ENCODE measurements at regions not wholly inside any gene's neighbourhood (a gene's known extent, or its start where the extent isn't known, plus 50 kb on each side); places are given as distances from the start of the nearest gene placed in this dataset.

DNA sequence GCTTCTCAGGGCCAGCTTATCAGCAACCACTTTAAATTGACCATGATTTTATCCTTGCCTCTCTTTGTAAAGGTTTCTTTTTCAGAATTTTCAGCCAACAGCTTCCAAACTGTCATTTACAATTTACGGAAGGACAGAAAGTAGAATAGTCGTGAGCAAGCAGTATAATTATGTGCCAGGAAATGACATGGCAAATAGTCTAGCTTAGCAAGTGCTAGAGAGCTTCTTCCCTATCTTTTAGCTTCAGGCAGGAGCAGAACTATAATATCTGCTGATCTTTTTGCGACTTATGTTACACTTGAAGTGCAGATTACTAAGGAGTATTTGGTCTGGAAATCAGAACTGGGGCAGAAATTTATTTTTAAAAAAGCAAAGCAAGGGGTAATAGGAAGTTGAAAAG, 123.0 kb upstream of the AP1S2 start:
- DNase-seq: peak; percentile 77

DNA sequence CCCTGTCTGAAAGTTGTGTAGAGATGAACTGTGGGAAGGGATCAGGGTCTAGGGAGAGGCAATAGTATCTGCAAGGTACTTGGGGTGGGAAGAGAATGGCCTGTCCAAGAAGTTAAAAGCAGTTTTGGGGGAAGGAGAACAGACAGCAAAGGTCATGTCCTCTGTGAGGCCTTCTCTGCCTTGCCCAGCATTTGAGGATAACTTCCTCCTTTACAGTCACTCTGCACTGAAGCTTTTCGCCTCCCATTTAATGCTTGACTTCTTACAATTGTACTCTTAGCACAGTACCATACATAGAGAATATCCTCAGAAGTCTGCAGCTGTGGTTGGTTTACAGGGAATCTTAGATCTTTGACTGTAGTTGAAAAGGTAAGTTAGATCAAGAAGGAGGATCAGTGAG, 121.8 kb upstream of the AP1S2 start:
- DNase-seq: peak; percentile 34

DNA sequence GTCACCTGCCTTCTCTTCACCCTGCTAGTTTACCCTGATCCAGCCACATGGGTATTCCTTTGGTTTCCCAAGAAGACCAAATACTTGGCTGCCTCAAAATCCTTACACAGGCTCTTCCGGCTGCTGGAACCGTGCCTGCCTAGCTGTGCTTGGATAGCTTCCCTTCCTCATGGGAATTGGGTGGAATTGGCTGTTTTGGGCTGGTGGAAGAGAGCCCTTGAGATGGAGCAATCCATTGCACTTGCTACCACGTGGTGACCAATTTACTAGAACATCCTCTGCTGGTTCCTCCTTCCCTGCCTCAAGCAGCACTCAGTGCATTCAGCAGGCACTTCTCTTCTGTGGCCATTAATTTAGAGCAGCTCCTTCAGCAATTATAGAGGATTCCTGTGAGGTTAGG, 119.3 kb upstream of the AP1S2 start:
- DNase-seq: no peak

DNA sequence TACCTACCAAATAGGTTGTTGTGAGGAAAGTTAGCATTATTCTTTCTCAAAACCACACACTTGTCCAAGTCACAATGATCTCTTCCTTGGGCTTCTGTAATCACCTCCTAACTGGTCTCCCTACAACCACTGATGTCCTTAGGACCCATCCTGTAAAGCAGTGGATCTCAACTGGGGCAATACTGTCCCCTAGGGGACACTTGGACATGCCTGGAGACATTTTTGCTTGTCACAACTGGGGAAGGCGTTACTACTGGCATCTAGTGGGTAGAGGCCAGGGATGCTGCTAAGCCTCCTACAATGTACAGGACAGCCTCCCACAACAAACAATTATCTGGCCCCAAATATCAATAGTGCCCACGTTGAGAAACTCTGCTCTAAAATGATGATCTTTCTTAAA, 118.7 kb upstream of the AP1S2 start:
- peak; percentile 79 for DNase-seq

DNA sequence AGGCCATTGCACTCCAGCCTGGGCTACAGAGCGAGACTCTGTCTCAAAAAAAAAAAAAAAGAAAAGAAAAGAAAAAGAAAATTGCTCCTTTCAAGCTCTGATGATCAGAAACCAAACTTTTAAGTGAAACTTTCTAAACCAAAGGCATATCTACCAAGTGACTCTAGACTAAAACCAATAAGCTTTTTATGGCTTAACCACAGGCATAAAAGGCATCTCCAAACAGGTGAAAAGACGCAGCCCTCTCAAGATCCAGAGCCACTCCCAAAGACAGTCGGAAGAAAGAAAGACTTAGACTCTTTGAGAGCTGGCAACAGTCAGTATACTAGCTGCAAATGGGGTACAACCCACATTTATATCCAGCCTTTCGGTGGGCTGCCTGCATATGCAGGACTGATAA, 117.1 kb upstream of the AP1S2 start:
- no peak for DNase-seq

DNA sequence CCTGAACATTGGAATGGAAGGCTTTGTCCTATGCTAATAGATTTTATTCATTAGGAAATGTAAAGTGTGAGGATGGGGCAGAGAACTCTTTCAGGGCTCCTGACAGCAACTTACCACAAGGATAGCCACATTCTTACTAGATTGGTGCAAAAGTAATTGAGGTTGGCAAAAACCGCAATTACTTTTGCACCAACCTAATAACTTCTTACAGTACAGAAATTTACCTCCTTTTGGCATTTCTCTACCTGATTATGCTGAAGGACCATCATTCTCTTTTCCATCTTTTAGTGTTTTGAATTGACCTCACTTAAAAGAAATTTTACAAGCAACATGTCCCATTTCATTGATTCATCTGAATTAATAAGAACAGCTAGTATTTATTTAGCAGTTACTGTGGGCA, 109.2 kb upstream of the AP1S2 start:
- no peak for DNase-seq

DNA sequence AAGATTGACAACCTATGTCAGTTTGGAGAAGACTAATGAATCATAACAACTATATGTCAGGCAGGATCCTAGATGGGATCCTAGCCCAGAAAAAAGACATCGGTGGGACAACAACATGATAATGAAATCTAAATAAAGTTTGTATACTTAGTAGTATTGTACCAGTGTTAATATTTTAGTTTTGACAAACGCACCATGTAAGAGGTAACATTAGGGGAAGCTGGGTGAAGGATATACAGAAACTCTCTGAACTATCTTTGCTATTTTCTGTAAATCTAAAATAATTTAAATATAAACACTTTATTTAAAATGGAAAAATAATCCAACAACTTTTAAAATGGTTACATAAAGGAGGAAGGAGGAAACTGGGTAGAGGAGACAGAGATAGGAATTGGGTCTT, 105.6 kb upstream of the AP1S2 start:
- DNase-seq: no peak

DNA sequence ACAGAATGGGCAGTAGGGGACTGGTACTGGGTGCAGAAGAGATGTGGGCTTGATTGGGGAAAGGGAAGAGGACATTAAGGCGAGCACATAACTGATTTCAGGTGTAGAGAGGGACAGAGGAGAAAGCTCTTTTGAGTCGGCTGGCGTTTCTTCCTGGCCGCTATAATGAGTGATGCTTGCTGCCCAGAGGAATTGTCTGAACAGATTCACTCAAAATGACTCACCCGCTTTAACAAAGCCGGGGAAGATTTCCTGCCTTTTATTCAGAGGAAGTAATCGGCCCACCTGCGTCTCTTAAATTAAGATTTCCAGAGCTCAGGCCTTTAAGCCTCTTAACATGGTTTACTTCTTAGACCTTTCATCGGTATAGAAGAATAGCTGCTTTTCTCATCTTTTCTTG, 102.1 kb upstream of the AP1S2 start:
- no peak for DNase-seq

DNA sequence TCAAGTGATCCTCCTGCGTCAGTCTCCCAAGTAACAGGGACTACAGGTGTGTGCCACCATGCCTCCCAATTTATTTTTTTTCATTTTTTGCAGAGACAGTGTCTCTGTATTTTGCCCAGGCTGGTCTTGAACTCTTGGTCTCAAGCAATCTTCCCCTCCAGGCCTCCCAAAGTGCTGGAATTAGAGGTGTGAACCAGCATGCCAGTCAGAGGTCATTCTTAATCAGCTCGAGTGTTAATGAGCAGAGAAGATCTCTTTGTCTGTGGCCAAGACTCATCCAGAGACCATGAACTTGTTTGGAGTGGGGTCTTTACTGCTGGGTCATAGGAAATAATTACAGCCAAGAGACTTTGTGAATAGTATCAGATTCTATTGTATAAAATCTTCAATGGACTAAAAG, 99.2 kb upstream of the AP1S2 start:
- DNase-seq: no peak

DNA sequence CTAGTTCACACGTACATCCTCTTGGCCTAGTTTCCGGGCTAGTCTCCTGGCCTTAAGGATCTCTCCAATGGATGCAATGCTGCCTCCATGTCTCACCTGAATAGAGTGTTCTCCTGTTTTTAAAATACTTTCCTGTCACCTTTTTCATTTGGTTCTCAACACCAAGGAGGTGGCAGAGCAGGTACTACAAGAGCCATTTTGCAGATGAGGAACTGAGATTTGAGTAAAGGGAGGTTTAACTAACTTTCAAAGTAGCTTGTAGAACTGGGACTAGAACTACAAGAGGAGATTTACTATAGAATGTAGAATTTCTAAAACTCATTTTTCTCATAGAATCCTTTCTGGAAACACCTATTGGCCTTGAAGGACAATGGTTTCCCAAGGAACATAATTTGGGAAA, 97.6 kb upstream of the AP1S2 start:
- DNase-seq: no peak

DNA sequence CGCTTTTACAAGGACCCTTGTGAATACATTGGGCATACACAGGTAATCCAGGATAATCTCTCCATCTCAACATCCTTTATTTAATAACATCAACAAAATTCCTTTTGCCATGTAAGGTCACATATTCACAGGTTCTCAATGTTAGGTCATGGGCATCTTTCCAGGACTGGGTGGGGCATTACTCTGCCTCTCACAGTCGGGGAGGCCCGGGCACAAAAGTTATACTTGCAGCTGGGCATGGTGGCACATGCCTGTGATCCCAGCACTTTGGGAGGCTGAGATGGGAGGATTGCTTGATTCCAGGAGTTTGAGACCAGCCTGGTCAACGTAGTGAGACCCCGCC, 93.7 kb upstream of the AP1S2 start:
- DNase-seq: no peak

DNA sequence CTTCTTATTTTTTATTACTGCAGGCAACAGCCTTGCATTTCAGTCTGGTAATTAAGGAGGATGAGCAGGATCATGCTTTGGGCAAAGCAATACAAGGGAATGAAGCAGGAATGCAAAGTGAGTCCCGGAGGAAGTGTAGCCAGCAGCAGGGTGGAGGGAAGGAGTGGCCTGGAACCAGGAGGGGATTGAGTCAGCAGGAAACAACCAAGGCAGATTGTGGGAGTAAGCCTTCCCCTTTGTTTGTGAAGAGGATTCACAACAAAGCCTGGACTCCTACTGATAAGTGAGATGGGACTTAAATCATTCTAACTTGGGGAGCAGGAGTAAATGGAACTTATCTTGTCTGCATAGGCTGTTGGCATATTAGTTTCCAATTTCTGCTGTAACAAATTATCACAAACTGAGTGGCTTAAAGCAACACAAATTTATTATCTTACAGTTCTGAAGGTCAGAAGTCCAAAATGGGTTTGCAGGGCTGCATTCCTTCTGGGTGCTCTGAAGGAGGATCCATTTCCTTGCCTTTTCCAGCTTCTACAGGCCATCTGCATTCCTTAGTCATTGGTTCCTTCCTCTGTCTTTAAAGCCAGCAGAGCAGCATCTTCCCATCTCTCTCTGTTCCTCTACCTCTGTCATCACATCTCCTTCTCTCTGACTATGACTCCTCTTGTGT, 93.2 kb upstream of the AP1S2 start:
- DNase-seq: peak; percentile 59

DNA sequence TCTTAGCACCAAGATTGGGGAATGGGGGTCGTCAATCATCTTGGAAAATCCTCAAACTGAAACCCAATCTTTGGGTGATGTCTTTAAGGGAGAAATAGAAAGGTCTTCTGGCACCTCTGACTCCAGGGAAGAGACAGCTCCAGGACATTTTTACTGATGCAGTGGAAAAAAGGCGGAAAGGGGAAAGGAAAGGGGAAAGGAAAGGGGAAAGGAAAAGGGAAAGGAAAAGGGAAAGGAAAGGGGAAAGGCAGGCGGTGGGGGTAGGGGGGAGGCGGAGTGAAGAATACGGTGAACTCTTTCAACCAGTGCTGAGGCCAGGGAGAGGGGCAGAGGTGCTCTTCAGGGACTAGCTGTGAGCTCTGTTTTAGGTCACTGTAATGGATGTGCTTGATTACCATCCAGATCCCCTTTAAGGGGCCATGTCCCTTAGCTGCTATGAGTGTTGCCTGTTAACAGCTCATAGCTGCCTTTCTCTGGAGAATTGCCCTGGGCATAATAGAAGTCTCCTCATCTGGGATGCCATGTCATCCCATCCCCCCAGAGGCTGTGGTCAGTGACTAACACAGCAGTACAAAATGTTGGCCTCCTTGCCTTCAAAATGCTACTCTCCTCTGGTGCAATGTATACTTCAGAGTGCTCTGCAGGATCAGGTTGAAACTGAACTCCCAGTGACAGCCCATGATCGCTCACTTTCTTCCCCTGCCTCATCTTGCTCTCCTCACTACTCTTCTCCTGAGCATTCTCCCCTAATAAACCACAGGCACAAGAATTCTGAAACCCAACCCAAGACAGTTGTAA, 92.4 kb upstream of the AP1S2 start:
- peak; percentile 39 for DNase-seq

DNA sequence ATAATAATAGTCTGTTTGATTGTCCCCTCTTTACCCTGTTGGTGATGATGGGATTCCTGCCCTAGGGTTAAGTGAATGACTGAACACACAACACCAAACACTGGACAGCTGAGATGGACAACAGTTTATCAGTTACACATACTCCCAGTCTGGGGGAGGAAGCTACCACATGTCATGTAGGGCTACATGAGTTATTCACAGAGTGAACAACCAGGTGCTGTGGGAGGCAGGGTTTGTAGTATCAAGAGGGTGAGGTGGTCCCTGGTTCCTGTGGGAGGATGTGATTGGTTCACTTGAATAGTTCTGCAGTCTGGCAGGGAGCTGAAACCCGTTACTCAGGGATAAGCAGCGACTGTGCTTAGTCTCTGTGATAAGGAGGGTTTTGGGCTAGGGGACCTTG, 88.8 kb upstream of the AP1S2 start:
- DNase-seq: peak; percentile 33

DNA sequence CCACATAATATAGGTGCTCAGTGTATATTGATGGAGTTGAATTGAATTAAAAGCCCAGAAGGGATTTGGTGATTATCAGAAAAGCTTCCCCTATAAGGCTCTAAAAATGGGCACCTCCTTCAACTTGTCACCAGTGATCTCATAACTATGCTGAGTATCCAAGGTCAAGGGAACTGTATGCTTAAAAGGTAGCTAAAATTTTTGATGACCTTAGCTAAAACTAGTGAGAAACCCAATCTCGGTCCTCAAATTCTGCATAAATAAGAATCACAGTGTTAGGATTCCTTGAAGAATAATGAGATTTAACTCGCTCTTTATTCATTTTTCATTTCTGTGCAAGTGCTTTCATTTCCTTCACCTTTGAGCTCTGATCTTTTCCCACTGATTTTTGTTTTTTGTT, 87.7 kb upstream of the AP1S2 start:
- DNase-seq: no peak

DNA sequence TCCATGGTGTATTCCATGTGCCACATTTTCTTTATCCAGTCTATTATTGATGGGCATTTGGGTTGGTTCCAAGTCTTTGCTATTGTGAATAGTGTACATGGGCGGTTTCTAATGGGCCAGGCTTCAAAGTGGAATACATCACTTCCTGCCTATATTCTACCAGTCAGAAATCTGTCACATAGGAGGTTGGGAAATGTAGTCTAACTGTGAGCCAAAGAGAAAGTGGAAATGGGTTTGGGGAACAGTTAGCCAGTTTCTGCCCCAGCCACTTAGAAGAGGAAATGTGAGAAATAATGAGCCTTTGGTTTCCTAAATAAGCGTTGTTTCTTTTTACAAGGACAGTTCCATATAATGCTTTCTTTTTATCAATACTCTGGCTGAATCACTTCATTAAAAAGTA, 85.1 kb upstream of the AP1S2 start:
- no peak for DNase-seq

DNA sequence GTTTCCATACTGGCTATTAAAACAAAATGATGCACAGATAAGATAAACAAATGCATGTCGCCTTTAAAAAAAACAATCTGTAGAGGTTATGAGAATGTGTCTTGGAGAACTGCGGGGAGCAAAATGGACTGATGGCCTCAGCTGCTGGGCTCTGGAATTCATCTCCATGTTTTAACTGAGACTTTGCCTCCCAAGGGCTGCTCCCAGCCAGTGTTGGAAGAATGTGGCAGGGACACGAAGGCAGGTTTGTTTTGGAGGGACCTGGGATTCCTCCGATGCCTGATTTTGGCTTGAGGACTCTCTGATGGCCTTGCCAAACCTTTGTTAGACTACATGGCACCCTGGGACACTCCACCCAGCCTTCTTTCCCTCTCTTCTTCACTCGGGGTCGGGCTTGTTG, 83.5 kb upstream of the AP1S2 start:
- DNase-seq: no peak

DNA sequence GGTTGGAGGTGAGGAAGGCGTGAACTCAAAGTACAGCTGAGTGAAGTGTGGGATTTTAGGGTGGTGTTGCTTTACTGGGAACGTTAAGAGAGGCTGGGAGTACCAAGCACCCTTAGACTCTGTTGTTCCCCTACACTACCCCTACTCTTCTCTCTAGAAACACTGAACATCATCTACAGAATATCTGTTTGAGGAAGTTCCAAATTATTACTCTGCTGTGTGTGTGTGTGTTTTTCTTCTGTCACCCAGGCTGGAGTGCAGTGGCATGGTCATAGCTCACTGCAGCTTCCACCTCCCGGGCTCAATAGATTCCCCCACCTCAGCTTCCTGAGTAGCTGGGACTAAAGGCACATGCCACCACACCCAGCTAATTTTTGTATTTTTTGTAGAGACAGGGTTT, 76.7 kb upstream of the AP1S2 start:
- DNase-seq: no peak

DNA sequence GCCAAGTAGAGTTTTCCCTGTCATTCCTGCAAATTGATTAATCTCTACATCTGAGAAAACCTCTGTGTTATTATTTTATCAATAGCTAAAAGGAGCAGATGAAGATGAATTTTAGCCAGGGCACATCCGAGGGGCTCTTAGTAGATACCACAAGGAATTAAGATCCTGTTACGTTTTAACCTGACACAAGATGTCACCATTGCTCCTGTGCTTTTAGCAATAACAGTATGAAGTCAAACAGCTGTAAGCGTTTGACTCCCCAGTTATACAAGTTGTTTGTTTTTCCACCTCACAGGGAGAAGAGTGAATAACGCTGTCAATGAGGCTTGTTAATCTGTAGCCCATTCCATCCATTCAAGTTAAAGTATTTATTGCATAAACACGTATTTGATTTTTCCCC, 76.0 kb upstream of the AP1S2 start:
- DNase-seq: peak; percentile 53

DNA sequence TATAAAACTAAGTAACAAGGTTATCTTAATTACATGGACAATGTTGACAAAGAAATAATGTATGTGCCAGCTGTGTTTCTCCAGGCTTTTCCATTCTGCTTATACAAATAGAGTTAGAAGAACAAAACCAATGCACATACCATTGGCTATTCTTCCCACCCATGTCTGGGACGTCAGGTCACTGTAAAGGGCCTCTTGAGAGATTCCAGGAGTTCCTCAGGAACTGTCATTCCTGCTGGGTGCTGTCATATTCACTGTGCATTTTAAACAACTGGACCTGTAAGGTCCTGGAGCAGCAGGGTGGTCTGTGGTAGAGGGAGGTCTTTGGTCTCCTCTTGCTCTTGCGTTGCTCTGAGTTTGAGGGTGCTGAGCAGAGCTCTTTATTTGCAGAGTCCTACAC, 74.6 kb upstream of the AP1S2 start:
- DNase-seq: no peak

DNA sequence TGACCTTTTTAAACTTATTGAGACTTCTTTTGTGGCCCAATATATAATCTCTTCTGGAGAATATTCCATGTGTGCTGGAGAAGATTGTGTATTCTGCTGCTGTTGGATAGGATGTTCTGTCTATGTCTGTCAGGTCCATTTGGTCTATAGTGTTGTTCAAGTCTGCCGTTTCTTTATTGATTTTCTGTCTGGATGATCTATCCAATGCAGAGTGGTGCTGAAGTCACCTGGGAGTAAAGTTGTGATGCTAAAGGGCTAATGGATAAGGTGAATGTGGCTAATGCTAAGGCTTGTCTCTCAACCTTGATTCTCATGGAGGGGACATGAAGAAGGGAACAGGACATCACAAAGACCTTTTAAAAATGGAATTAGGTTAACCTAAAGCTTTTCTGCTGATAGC, 72.0 kb upstream of the AP1S2 start:
- no peak for DNase-seq

DNA sequence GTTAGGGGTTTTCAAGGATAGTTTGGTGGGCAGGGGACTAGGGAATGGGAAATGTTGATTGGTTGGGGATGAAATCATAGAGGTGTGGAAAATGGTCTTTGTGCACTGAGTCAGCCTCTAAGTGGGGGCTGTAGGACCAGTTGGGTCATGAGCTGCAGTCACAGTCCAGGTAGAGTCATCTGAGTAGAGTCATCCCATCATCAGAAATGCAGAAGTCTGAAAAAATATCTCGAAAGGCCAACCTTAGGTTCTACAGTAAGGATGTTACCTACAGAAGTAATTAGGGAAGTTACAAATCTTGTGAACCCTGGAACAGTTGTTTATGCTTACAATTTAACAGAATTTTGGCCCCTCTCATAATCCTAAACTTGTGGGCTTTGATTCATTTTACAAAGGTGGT, 63.4 kb upstream of the AP1S2 start:
- no peak for DNase-seq

DNA sequence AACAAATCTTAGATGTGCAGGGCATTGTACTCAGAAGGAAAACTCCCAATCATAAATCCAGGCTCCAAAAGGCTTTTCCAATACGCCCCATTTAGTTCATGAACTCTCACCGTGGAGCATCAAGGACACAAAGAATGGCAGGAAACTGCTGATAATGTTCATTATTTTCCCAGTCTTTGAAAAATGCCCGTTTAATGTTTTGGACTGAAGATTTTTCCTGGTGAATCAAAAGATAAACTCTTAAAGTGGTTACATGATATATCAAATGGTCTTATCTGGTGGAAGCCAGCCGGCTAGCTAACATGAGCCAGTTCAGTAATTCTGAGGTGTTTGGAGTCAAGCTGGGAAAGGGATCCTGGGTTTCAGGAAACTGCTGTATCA, 62.1 kb upstream of the AP1S2 start:
- peak; percentile 48 for DNase-seq

DNA sequence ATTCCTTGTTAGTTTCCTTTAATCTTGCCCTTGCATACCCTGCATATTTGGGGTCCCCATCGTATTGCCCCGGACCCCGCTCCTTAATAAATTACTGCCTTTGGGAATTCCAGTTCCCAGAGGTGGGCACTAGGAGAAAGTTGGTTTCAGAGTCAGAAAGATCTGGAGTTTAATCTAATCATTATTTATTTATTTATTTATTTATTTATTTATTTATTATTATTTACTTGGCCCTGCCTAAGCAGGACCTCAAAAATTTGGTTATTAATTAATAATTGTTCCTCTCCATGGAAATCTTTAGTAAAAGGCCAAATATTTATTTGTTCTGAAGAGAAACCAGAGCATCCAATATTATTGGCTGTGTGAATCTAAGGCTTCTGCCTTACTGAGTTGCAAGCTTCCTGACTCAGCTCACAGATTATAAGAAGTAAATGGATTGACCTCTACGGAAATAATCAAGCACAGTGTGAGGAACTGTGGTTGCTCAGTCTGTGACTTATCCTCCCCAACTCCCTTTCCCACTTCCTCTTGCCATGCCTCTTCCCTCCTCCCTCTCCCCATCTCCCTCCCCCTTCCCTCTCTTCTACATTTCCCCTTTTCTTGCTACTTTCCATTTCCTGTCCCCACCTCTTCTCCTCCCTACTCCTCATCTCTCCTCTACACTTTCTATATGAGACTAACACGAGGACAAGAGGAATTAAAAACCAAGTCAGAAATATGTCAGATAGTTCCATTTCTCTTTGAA, 61.5 kb upstream of the AP1S2 start:
- DNase-seq: peak; percentile 75

All from OCI-M1 (cell line).